BE2C (cell line): ENCODE measurements at regions not wholly inside any gene's neighbourhood (a gene's known extent, or its start where the extent isn't known, plus 50 kb on each side); places are given as distances from the start of the nearest gene placed in this dataset.

ENCODE experiments used
- DNase-seq: peaks from one replicate; pipeline ENCODE4 v3.0.0-alpha.2; 2020
- H3K27me3 ChIP-seq: fragments of 250-450 bp; sonication (Bioruptor Pico); 2 replicates; pipeline ENCODE4 v1.5.1; 2020; ENCODE audit warnings: mild to moderate bottlenecking
- H3K36me3 ChIP-seq: fragments of 250-450 bp; sonication (Bioruptor Pico); 2 replicates; pipeline ENCODE4 v1.5.1; 2020; ENCODE audit warnings: mild to moderate bottlenecking
- H3K4me1 ChIP-seq: fragments of 250-450 bp; sonication (Bioruptor Pico); 2 replicates; pipeline ENCODE4 v1.5.1; 2020
- H3K4me3 ChIP-seq: 2 replicates; pipeline ENCODE4 v1.5.1; 2011; ENCODE audit warnings: low read depth, low read length
- H3K9me3 ChIP-seq: fragments of 250-450 bp; sonication (Bioruptor Pico); 2 replicates; pipeline ENCODE4 v1.5.1; 2020
- TF ChIP-seq, protein P1 (sequence below): IDR thresholded peaks from 2 replicates; pipeline ENCODE4 v1.5.1; 2012; ENCODE audit warnings: mild to moderate bottlenecking, low read depth, low read length

DNA sequence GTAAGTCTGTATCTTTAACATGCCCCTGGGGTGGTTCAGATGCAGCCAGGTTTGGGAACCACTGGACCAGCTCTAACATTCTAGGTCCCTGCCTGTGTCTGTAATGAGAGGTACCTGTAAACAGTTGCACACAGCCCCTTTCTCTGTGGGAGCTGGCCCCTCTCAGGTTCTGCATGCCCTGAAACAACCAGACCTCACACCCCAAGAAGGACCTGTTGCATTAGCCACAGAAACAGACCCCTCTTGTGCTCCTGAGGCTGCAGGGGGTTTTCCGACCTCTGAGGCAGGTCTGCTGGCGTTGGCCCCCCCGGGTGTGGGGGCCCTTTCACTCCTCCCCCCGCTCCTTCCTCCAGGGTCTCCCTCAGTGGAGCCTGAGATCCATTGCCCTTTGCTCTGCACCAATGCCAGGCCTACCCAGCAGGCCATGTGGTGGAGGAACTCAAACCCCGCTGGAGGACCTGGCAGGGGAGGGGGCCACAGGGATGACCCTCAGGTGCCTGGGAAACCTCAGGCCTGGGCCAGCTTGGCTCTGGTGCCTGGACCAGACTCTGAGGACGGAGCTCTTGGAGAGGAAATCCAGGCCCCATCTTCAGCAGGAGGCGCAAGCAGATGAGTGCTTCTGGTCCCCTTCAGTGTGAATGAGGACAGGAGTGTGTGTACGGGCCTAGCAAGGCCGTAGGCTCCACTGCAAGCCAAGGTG, 61.4 kb upstream of the PJA1 start:
- no peaks in the 10 kb centered on the region for H3K9me3 ChIP-seq
- H3K27me3 ChIP-seq, result no peaks in the 10 kb centered on the region
- no peak overlapping the region for H3K4me3 ChIP-seq
- no peaks in the 10 kb centered on the region for H3K4me1 ChIP-seq
- DNase-seq, result no peak
- TF ChIP-seq, protein P1, sequence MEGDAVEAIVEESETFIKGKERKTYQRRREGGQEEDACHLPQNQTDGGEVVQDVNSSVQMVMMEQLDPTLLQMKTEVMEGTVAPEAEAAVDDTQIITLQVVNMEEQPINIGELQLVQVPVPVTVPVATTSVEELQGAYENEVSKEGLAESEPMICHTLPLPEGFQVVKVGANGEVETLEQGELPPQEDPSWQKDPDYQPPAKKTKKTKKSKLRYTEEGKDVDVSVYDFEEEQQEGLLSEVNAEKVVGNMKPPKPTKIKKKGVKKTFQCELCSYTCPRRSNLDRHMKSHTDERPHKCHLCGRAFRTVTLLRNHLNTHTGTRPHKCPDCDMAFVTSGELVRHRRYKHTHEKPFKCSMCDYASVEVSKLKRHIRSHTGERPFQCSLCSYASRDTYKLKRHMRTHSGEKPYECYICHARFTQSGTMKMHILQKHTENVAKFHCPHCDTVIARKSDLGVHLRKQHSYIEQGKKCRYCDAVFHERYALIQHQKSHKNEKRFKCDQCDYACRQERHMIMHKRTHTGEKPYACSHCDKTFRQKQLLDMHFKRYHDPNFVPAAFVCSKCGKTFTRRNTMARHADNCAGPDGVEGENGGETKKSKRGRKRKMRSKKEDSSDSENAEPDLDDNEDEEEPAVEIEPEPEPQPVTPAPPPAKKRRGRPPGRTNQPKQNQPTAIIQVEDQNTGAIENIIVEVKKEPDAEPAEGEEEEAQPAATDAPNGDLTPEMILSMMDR, result no peak
- no peaks in the 10 kb centered on the region for H3K36me3 ChIP-seq

- H3K36me3 ChIP-seq, result no peaks in the 10 kb centered on the region
- no peak overlapping the region for H3K4me3 ChIP-seq
- H3K9me3 ChIP-seq, result no peaks in the 10 kb centered on the region
- no peaks in the 10 kb centered on the region for H3K27me3 ChIP-seq
- peak; percentile 75 for DNase-seq
- H3K4me1 ChIP-seq, result no peaks in the 10 kb centered on the region
- TF ChIP-seq, protein P1, result peak; percentile 81
Measured at GRCh38 chrX:69222103-69223090, 57.1 kb upstream of the PJA1 start.

DNA sequence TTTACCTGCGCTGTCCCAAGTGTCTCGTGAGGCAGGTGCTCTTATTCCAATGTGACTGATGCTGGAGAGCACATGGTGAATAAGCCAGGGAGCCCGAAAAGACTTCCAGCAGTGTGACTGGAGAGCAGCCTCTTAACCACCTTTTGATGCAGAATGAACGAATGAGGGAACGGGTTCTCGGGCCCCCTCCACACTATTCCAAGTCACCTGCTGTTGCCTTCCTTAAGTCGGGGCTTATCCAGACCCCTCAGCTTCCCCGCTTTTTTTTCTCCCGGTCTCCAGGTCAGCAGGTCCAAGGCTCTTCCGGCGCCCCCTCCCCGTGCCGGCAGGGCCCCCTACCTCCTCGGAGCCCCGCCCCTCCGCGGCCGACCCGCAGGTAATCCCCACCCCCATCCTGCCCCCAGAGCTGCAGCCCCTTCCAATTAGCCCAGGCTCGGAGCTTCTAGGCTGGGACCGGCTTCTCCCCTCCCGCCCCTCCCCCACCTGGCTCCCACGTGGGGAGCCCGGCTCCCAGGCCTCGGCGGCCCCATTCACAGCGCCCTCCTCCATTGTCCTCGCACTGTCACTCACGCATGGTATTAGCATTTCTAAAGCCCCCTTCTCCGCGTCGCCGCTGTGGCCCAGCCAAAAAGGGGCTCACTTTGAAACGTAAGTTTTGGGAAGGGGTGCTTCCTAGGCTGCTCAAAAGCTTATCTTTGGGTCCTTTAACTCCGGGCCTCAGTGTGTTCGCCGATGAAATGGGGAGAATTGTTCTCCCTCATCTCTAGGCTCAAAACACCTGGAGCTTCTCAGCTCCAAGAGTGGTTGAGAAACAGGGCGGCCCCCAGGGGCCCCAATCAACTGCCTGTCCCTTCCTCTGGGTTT, 56.2 kb upstream of the PJA1 start:
- Histone ChIP-seq H3K4me1 (no peaks in the 10 kb centered on the region), H3K4me3 (no peak overlapping the region), H3K36me3 (no peaks in the 10 kb centered on the region), H3K9me3 (no peaks in the 10 kb centered on the region), H3K27me3 (no peaks in the 10 kb centered on the region)
- no peak for DNase-seq
- TF ChIP-seq, protein P1, result no peak

- Histone ChIP-seq H3K27me3 (no peaks in the 10 kb centered on the region), H3K36me3 (no peaks in the 10 kb centered on the region), H3K4me3 (no peak overlapping the region), H3K9me3 (no peaks in the 10 kb centered on the region), H3K4me1 (no peaks in the 10 kb centered on the region)
- TF ChIP-seq, protein P1, result no peak
- DNase-seq, result no peak
Measured at GRCh38 chrX:69218407-69218997, 53.2 kb upstream of the PJA1 start.

- Histone ChIP-seq H3K9me3 (no peaks in the 10 kb centered on the region), H3K4me3 (no peak overlapping the region), H3K4me1 (no peaks in the 10 kb centered on the region), H3K27me3 (no peaks in the 10 kb centered on the region), H3K36me3 (no peaks in the 10 kb centered on the region)
- TF ChIP-seq, protein P1, result no peak
- no peak for DNase-seq
Measured at GRCh38 chrX:69216911-69217310, 51.7 kb upstream of the PJA1 start.
